H1 (cell line): ENCODE measurements at regions not wholly inside any gene's neighbourhood (a gene's known extent, or its start where the extent isn't known, plus 50 kb on each side); places are given as distances from the start of the nearest gene placed in this dataset.

Experiments
- BACH1 ChIP-seq: IDR thresholded peaks from 2 replicates; pipeline ENCODE4 v1.6.1; 2012; ENCODE audit warnings: low read length, improper control_type of control experiment
- CBX8 ChIP-seq: fragments of 300-800, 300-1000 bp; sonication (generic); IDR thresholded peaks from 2 replicates; pipeline ENCODE4 v1.7.1; 2016; ENCODE audit warnings: low read depth, low read length, borderline replicate concordance
- CHD7 ChIP-seq: fragments of 300-600 bp; sonication (generic); IDR thresholded peaks from 2 replicates; pipeline ENCODE4 v1.7.1; 2012; ENCODE audit warnings: low read length, moderate library complexity, mild to moderate bottlenecking, inconsistent platforms; ENCODE audit not compliant: insufficient replicate concordance
- GABPA ChIP-seq: IDR thresholded peaks from 2 replicates; pipeline ENCODE4 v1.6.1; 2011; ENCODE audit warnings: mild to moderate bottlenecking, low read length, moderate library complexity, borderline replicate concordance; ENCODE audit not compliant: insufficient read depth
- MAFK ChIP-seq: IDR thresholded peaks from 2 replicates; pipeline ENCODE4 v1.6.1; 2012; ENCODE audit warnings: low read depth, mild to moderate bottlenecking, improper control_type of control experiment, low read length
- MAX ChIP-seq: IDR thresholded peaks from 2 replicates; pipeline ENCODE4 v1.6.1; 2012; ENCODE audit warnings: inconsistent platforms
- RXRA ChIP-seq: IDR thresholded peaks from 2 replicates; pipeline ENCODE4 v1.6.1; 2011; ENCODE audit warnings: low read depth, mild to moderate bottlenecking, low read length, moderate library complexity; ENCODE audit not compliant: insufficient read depth
- SAP30 ChIP-seq: fragments of 300-600 bp; sonication (generic); IDR thresholded peaks from 2 replicates; pipeline ENCODE4 v1.7.1; 2012; ENCODE audit warnings: low read length, moderate library complexity, mild to moderate bottlenecking, inconsistent platforms; ENCODE audit not compliant: insufficient read depth, insufficient replicate concordance
- SP1 ChIP-seq: IDR thresholded peaks from 2 replicates; pipeline ENCODE4 v1.6.1; 2011; ENCODE audit warnings: low read depth, low read length
- SP2 ChIP-seq: IDR thresholded peaks from 2 replicates; pipeline ENCODE4 v1.6.1; 2012; ENCODE audit warnings: mild to moderate bottlenecking, low read length, inconsistent platforms
- SUZ12 ChIP-seq: fragments of 200-600 bp; sonication (generic); IDR thresholded peaks from 2 replicates; pipeline ENCODE4 v1.6.1; 2012; ENCODE audit warnings: mild to moderate bottlenecking, inconsistent platforms, low read length, moderate library complexity, mixed read lengths
- TEAD4 ChIP-seq: IDR thresholded peaks from 2 replicates; pipeline ENCODE4 v1.6.1; 2012; ENCODE audit warnings: low read depth, low read length, inconsistent platforms, mixed read lengths

GRCh38 chr1:87981810-87982209, 653.1 kb downstream of the LMO4 start (continued):
- TF ChIP-seq CHD7 = no peak
- TF ChIP-seq BACH1 = no peak
- no peak for TF ChIP-seq CBX8
- TF ChIP-seq SUZ12 = no peak
- TF ChIP-seq GABPA = no peak
- no peak for TF ChIP-seq SAP30
- TF ChIP-seq SP2 = no peak
- TF ChIP-seq SP1 = no peak
- no peak for TF ChIP-seq MAFK
- no peak for TF ChIP-seq TEAD4
- no peak for TF ChIP-seq MAX
- TF ChIP-seq RXRA = no peak
